ENCODE measurements at regions not wholly inside any gene's neighbourhood (a gene's known extent, or its start where the extent isn't known, plus 50 kb on each side); places are given as distances from the start of the nearest gene placed in this dataset.

DNA sequence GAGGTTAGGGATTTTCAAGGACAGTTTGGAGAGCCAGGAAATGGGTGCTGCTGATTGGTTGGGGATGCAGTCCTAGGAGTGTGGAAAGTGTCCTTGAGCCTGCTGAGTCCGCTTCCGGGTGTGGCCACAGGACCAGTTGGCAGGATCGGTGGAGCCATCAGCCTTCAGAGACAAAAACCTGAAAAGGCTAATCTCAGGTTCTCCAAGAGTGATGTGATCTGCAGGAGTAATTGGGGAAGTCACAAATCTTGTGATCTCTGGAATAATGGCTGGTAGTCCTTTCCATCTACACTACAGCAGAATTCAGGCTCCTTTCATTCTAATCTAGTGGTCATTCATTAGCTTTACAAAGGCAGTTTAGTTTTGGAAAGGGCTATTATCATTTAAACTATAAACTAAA, 55.9 kb upstream of the BMP2K start:
- H3K4me3 ChIP-seq, result no peak overlapping the region
- H3K36me3 ChIP-seq, result no peaks in the 10 kb centered on the region
- H3K9me3 ChIP-seq (replicated peaks in 1 of 11), result no peaks in the 10 kb centered on the region
- H3K27me3 ChIP-seq, result no peaks in the 10 kb centered on the region
- TF ChIP-seq Cebpa-rat (IDR thresholded peaks at IDR 0.05), result no peak
- H3K9ac ChIP-seq, result no peak overlapping the region
- H4K20me1 ChIP-seq, result no peaks in the 10 kb centered on the region
- H3K4me2 ChIP-seq, result peak overlapping the region in 4 of 11 experiments; percentile 68 to 86 (median 80); a peak in 8 of 22 replicates
- H3K4me1 ChIP-seq, result peaks cover 19 to 37% (median 23%) of the 10 kb centered on the region in 10 experiments
- H3K27ac ChIP-seq, result no peak overlapping the region

DNA sequence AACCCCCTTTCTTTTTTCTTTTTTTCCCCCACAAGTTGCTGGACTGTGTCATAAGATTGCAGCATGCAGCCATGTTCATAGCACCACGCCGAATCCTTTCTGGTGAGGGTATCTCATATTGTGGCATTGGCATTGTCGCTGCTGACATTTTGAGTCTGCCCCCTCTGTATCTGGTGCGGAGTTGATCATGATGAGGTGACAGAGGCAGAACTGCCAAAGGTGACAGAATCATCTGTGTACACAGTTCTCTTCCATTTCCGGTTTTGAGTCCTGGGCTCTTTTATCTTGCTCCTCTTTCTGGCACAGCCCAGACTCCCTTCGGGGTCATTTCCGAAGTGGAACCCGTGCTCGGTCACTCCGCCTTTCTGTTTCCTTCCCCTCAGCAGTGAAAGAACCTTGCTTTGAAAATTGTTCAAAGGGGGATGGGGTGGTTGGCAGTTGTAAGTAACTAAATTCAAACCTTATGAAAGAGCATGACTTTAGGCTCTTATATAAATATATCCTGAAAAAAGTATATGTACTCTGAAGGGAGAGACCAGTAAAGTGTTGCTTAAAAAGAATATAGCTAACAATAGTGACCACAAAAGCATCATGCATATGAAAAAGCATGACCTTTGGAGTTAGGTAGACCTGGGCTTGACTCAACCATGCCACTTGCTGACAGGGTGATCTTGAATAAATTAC, 55.0 kb upstream of the BMP2K start:
- peak overlapping the region in 5 of 11 experiments; percentile 37 to 59 (median 42); a peak in 9 of 22 replicates for H3K27ac ChIP-seq

DNA sequence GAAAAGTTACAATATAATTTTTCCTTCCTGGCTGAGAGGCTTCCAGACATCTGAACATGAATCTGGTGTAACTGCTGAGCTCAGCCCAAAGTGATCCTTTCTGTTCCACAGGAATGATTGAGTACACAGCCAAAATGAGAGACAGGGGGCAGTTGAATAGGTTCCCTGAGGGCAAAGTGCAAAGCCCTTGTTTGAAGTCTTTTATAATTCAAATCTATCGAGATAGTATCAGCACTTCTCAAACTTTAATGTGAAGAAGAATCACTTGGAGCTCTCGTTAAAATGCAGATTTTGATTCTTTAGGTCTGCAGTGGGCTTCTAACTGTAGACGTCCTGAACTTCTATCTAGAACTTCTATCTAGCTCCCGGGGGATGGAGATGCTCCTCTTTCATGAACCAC, 54.4 kb upstream of the BMP2K start:
- H3K27me3 ChIP-seq, result no peaks in the 10 kb centered on the region
- no peaks in the 10 kb centered on the region for H4K20me1 ChIP-seq
- H3K4me2 ChIP-seq, result peak overlapping the region; percentile 55 to 86 (median 68)
- peak overlapping the region in 1 of 11 experiments; percentile 60; a peak in 1 of 22 replicates for H3K9ac ChIP-seq
- H3K9me3 ChIP-seq (replicated peaks in 1 of 11), result no peaks in the 10 kb centered on the region
- peaks cover 27 to 45% (median 34%) of the 10 kb centered on the region in 10 experiments for H3K4me1 ChIP-seq
- no peak for TF ChIP-seq Cebpa-rat (IDR thresholded peaks at IDR 0.05)
- no peaks in the 10 kb centered on the region for H3K36me3 ChIP-seq
- peak overlapping the region in 3 of 11 experiments; percentile 37 to 59 (median 58); a peak in 5 of 22 replicates for H3K27ac ChIP-seq
- no peak overlapping the region for H3K4me3 ChIP-seq

More for the DNA sequence above, 55.0 kb upstream of the BMP2K start:
- TF ChIP-seq Cebpa-rat (IDR thresholded peaks at IDR 0.05), result no peak
- no peaks in the 10 kb centered on the region for H3K9me3 ChIP-seq (replicated peaks in 1 of 11)
- peak overlapping the region; percentile 55 to 86 (median 68) for H3K4me2 ChIP-seq
- peak overlapping the region in 3 of 11 experiments; percentile 25 to 60 (median 34); a peak in 3 of 22 replicates for H3K9ac ChIP-seq
- peak overlapping the region in 2 of 10 experiments; percentile 11; a peak in 1 of 20 replicates for H3K4me3 ChIP-seq
- peaks cover 21 to 39% (median 28%) of the 10 kb centered on the region in 10 experiments for H3K4me1 ChIP-seq
- no peaks in the 10 kb centered on the region for H4K20me1 ChIP-seq
- H3K36me3 ChIP-seq, result no peaks in the 10 kb centered on the region
- H3K27me3 ChIP-seq, result no peaks in the 10 kb centered on the region

DNA sequence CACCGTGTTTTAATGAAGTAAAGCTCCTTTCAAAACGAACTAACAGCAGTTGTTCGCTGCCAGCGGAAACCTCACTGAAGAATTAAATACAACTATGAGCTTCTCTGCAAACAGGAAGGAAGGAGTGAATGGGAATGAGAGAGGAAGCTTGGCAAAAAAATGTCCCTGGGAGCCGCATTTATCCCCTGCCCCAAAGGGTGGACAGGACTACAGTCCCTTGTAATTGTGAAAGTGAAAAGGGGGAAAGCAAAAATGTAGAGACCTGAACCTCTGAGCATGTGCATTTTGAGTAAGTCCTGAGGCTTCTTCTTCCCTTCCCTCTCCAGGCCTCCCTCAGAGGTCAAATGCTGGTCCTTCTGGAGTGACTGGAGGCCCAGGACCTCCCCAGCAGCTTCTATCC, 53.8 kb upstream of the BMP2K start:
- Histone ChIP-seq H3K36me3 (no peaks in the 10 kb centered on the region), H3K9ac (no peak overlapping the region), H3K4me3 (no peak overlapping the region), H4K20me1 (no peaks in the 10 kb centered on the region), H3K27me3 (no peaks in the 10 kb centered on the region), H3K9me3 (replicated peaks in 1 of 11) (no peaks in the 10 kb centered on the region), H3K4me2 (peak overlapping the region in 10 of 11 experiments; percentile 55 to 86 (median 68); a peak in 15 of 22 replicates), H3K27ac (peak overlapping the region in 2 of 11 experiments; percentile 29 to 58; a peak in 3 of 22 replicates), H3K4me1 (peaks cover 33 to 51% (median 40%) of the 10 kb centered on the region in 10 experiments)
- TF ChIP-seq Cebpa-rat (IDR thresholded peaks at IDR 0.05), result no peak

DNA sequence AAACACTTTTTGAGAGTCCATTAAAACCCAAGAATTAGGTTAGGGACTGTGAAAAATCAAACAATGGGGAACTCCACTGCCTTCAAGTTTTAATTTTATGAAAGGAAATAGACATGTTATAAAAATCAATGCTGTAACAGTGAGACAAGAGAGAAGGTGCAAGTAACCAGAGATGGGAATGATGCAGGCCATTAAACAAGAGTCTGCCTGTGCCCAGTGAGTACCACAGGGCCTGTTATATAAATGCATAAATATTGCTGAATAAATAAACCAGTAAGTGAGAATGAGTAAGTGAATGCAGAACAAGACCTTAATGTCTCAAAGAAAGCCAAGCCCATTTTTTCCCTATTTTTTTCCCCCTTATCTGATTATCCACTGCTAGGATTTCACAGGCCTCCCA, 53.3 kb upstream of the BMP2K start:
- H3K36me3 ChIP-seq, result no peaks in the 10 kb centered on the region
- peak overlapping the region in 3 of 11 experiments; percentile 77 to 86 (median 83); a peak in 4 of 22 replicates for H3K4me2 ChIP-seq
- no peak for TF ChIP-seq Cebpa-rat (IDR thresholded peaks at IDR 0.05)
- peaks cover 35 to 51% (median 42%) of the 10 kb centered on the region in 10 experiments for H3K4me1 ChIP-seq
- H3K4me3 ChIP-seq, result no peak overlapping the region
- H3K9ac ChIP-seq, result no peak overlapping the region
- H4K20me1 ChIP-seq, result no peaks in the 10 kb centered on the region
- no peaks in the 10 kb centered on the region for H3K9me3 ChIP-seq (replicated peaks in 1 of 11)
- peak overlapping the region in 2 of 11 experiments; percentile 29 to 58; a peak in 2 of 22 replicates for H3K27ac ChIP-seq
- H3K27me3 ChIP-seq, result no peaks in the 10 kb centered on the region
